ENCODE measurements at regions not wholly inside any gene's neighbourhood (a gene's known extent, or its start where the extent isn't known, plus 50 kb on each side); places are given as distances from the start of the nearest gene placed in this dataset.

DNA sequence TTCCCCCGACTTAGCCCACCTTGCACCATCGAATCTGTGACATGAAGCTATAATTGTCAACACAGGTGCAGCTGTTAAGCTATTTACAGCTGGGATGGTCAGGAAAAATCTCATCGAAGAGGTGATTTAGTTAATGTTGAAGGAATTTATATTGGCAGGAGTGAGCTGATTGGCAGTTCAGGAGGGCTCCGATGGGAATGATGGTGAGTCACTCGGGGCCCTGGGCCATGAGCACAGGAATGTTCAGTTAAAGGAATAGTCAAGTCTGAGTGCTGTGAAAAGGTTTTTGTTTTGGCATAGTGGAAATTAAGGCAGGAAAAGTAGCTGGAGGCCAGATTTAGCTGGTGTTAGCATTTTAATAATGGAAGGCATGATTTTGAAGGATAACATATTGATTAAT is 95.7 kb downstream of the OXSM start:
- TF ChIP-seq ZBTB4 (CRISPR knock-in tag; IDR thresholded peaks at IDR 0.05) (no peak), RBBP5 (conservative IDR thresholded peaks at IDR 0.05) (no peak), CHD1 (IDR thresholded peaks at IDR 0.05; ENCODE audit: low read depth, low read length) (no peak), FOXK2 (IDR thresholded peaks at IDR 0.05) (no peak)

More for the DNA sequence above, 95.7 kb downstream of the OXSM start:
- SMC1A ChIA-PET (ENCODE audit: uncharacterized antibody, unreplicated experiment) = interaction anchor here (0.6 to 1.4 kb wide), 4 partner anchors 13 to 216 kb away, joined by 3 to 8 read pairs (median 4); no protein-coding TSS in a partner anchor
- no peaks in the 10 kb centered on the region for H3K36me3 ChIP-seq (ENCODE audit: control insufficient read depth in 2 of 2, insufficient read depth in 2 of 2, low read length in 1 of 2)
- CTCF ChIA-PET = interaction anchor here (0.9 to 1.7 kb wide), 6 partner anchors 8 to 237 kb away, joined by 3 to 8 read pairs (median 5); no protein-coding TSS in a partner anchor
- H3K79me2 ChIP-seq (ENCODE audit: control insufficient read depth, insufficient read depth, low read length) = no peaks in the 10 kb centered on the region
- H3K27me3 ChIP-seq (replicated peaks in 1 of 2; ENCODE audit: control insufficient read depth in 2 of 2, insufficient read depth in 2 of 2, low read length in 1 of 2) = no peaks in the 10 kb centered on the region; a peak in 1 of 4 replicates
- no peaks in the 10 kb centered on the region for H4K20me1 ChIP-seq (ENCODE audit: control insufficient read depth, insufficient read depth)
- no peak overlapping the region for H3K4me3 ChIP-seq
- no peak overlapping the region for H3K27ac ChIP-seq (ENCODE audit: control insufficient read depth, insufficient read depth)
- WGBS (ENCODE audit: insufficient coverage, insufficient replicate concordance, low lambda C conversion rate, missing lambda C conversion rate) = 29% methylated on average over 5 of the region's 5 CpGs
- no peaks in the 10 kb centered on the region; the same call in 2 of the 3 replicates for H3K9me3 ChIP-seq (replicated peaks; ENCODE audit: control insufficient read depth, insufficient read depth, low read length)
- no peak overlapping the region for H3K4me2 ChIP-seq (ENCODE audit: control insufficient read depth, insufficient read depth)
- no peaks in the 10 kb centered on the region for H3K4me1 ChIP-seq (ENCODE audit: control insufficient read depth, insufficient read depth, low read length)
- intact Hi-C loops (cut with micrococcal nuclease; ENCODE audit: unreplicated experiment) (no loop called here), in situ Hi-C loops (cut with MboI) (no loop called here)
- no peak for DNase-seq (ENCODE audit: low read depth, low spot score)
- H2AFZ ChIP-seq (ENCODE audit: control insufficient read depth, low read depth, low read length) = no peak overlapping the region
- POLR2A ChIA-PET = no interaction called here
- RAD21 ChIA-PET (ENCODE audit: unreplicated experiment) = interaction anchor here (1.0 kb wide), 1 partner anchor 96 kb away, joined by 3 read pairs; the partner anchor contains the start of gene OXSM
- ATAC-seq = no peak
- BruUV-seq (replicated peaks) = no TSS peak
- H3K9ac ChIP-seq (ENCODE audit: control insufficient read depth, insufficient read depth, low read length) = no peak overlapping the region
- FAIRE-seq = no peak
